Neural progenitor cell (in vitro differentiated cells): ENCODE measurements at regions not wholly inside any gene's neighbourhood (a gene's known extent, or its start where the extent isn't known, plus 50 kb on each side); places are given as distances from the start of the nearest gene placed in this dataset.

Source experiments
- CTCF ChIP-seq: fragments of 200-600 bp; sonication (generic); IDR thresholded peaks from 2 replicates; pipeline ENCODE4 v1.5.1; 2017; ENCODE audit warnings: antibody characterized with exemption, mild to moderate bottlenecking
- EZH2phosphoT487 ChIP-seq: fragments of 200-600 bp; sonication (generic); IDR thresholded peaks from 2 replicates; pipeline ENCODE4 v1.6.1; 2017; ENCODE audit warnings: antibody characterized with exemption

DNA sequence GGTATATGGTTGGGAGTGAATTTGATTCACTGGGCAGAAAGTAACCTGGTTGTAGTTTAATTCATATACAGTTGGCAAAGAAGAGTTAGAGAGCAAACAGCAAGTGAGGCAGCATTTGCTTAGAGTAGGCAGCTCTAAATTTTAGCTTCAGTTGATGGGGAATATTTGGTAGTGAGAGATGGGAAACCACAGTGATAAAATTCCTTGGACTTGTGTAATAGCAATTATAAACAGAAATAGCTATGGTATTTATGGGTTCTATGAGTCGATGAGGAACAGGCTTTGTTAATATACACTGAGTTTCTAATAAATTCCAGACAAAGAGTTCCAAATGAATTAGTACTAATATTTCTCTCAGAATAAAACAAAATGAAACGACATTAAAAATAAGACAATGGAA, 894.0 kb downstream of the ROBO2 start:
- no peak for TF ChIP-seq CTCF
- TF ChIP-seq EZH2phosphoT487: no peak
